ENCODE measurements at regions not wholly inside any gene's neighbourhood (a gene's known extent, or its start where the extent isn't known, plus 50 kb on each side); places are given as distances from the start of the nearest gene placed in this dataset.

- TF ChIP-seq CTCF (conservative IDR thresholded peaks at IDR 0.05 in 1 of 2, IDR thresholded peaks at IDR 0.05 in 1 of 2; ENCODE audit: low read depth in 1 of 2, low read length in 2 of 2) (no peak), EZH2 (IDR thresholded peaks at IDR 0.05; ENCODE audit: low read length, missing control alignments) (no peak)
Observed at GRCh38 chr12:116336542-116337065, 59.1 kb upstream of the MED13L start.

All from fibroblast of lung (primary cell).